SK-N-SH (cell line): ENCODE measurements at regions not wholly inside any gene's neighbourhood (a gene's known extent, or its start where the extent isn't known, plus 50 kb on each side); places are given as distances from the start of the nearest gene placed in this dataset.

Experiments
- EP300 ChIP-seq, 2 experiments: IDR thresholded peaks; 2 replicates each; pipeline versions ENCODE4 v1.4.0 to v1.6.1; 2012; ENCODE audit warnings: borderline replicate concordance in 1 of 2, low read depth in 1 of 2, low read length in 1 of 2
- EZH2phosphoT487 ChIP-seq: fragments of 200-600 bp; sonication (generic); IDR thresholded peaks from 2 replicates; pipeline ENCODE4 v1.6.1; 2017; ENCODE audit warnings: low read depth, mixed run types, mild to moderate bottlenecking, antibody characterized with exemption, moderate library complexity, borderline replicate concordance
- FOXM1 ChIP-seq: IDR thresholded peaks from 2 replicates; pipeline ENCODE4 v1.4.0; 2012; ENCODE audit warnings: low read depth, mild to moderate bottlenecking
- JUND ChIP-seq: IDR thresholded peaks from 2 replicates; pipeline ENCODE4 v1.4.0; 2012
- NRF1 ChIP-seq: IDR thresholded peaks from 2 replicates; pipeline ENCODE4 v1.6.1; 2012; ENCODE audit warnings: low read depth, mild to moderate bottlenecking, low read length
- SIN3A ChIP-seq: IDR thresholded peaks from 2 replicates; pipeline ENCODE4 v1.6.1; 2012; ENCODE audit warnings: low read depth, mild to moderate bottlenecking, low read length, moderate library complexity, borderline replicate concordance
- TAF1 ChIP-seq: IDR thresholded peaks from 2 replicates; pipeline ENCODE4 v1.6.1; 2012; ENCODE audit warnings: low read depth, mild to moderate bottlenecking, low read length, moderate library complexity, borderline replicate concordance
- TF ChIP-seq, protein P1 (sequence below): fragments of 150-350 bp; IDR thresholded peaks from 2 replicates; pipeline ENCODE4 v1.6.1; 2017; ENCODE audit warnings: antibody characterized with exemption, low read length, low read depth, borderline replicate concordance
- TF ChIP-seq, protein P2 (sequence below): IDR thresholded peaks from 2 replicates; pipeline ENCODE4 v1.6.1; 2012; ENCODE audit warnings: mild to moderate bottlenecking, low read depth, low read length, moderate library complexity
- TF ChIP-seq, protein P3 (sequence below): fragments of 150-350 bp; IDR thresholded peaks from 2 replicates; pipeline ENCODE4 v1.6.1; 2016; ENCODE audit warnings: mild to moderate bottlenecking, low read depth, low read length
- TF ChIP-seq, protein P4 (sequence below): fragments of 200-600 bp; sonication (generic); IDR thresholded peaks from 2 replicates; pipeline ENCODE4 v1.6.1; 2017; ENCODE audit warnings: antibody characterized with exemption, mild to moderate bottlenecking, moderate library complexity

DNA sequence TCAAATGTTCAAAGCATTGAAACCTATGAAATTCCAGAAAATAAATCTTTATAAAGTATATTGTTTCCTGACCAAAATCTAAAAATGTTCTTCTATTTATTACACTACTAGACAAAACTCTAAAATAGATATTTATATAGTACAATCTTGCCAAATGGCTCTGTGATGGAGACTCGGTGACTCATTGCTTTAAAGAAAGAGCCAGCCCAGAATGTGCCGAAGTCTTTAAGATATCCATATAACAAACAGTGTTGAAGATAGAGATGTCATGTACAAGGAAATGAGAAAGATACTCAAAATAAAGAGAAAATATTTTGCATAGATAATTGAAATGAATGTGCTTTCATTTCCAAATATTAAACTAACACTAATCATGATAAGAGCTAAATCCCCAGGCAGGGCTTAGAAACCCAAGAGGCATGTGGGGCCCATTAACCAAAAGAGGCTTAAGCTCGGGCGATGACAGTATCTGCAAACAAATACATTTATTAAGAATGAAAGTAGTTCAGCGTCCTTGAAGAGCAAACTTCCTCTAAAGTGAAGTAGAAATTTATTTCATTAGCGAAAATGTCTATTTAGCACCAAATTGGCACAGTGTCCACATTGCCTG, 102.1 kb upstream of the FAM9B start:
- TF ChIP-seq, protein P1, sequence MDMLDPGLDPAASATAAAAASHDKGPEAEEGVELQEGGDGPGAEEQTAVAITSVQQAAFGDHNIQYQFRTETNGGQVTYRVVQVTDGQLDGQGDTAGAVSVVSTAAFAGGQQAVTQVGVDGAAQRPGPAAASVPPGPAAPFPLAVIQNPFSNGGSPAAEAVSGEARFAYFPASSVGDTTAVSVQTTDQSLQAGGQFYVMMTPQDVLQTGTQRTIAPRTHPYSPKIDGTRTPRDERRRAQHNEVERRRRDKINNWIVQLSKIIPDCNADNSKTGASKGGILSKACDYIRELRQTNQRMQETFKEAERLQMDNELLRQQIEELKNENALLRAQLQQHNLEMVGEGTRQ = no peak
- no peak for TF ChIP-seq NRF1
- TF ChIP-seq FOXM1 = no peak
- TF ChIP-seq, protein P2, sequence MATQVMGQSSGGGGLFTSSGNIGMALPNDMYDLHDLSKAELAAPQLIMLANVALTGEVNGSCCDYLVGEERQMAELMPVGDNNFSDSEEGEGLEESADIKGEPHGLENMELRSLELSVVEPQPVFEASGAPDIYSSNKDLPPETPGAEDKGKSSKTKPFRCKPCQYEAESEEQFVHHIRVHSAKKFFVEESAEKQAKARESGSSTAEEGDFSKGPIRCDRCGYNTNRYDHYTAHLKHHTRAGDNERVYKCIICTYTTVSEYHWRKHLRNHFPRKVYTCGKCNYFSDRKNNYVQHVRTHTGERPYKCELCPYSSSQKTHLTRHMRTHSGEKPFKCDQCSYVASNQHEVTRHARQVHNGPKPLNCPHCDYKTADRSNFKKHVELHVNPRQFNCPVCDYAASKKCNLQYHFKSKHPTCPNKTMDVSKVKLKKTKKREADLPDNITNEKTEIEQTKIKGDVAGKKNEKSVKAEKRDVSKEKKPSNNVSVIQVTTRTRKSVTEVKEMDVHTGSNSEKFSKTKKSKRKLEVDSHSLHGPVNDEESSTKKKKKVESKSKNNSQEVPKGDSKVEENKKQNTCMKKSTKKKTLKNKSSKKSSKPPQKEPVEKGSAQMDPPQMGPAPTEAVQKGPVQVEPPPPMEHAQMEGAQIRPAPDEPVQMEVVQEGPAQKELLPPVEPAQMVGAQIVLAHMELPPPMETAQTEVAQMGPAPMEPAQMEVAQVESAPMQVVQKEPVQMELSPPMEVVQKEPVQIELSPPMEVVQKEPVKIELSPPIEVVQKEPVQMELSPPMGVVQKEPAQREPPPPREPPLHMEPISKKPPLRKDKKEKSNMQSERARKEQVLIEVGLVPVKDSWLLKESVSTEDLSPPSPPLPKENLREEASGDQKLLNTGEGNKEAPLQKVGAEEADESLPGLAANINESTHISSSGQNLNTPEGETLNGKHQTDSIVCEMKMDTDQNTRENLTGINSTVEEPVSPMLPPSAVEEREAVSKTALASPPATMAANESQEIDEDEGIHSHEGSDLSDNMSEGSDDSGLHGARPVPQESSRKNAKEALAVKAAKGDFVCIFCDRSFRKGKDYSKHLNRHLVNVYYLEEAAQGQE = no peak
- TF ChIP-seq, protein P3, sequence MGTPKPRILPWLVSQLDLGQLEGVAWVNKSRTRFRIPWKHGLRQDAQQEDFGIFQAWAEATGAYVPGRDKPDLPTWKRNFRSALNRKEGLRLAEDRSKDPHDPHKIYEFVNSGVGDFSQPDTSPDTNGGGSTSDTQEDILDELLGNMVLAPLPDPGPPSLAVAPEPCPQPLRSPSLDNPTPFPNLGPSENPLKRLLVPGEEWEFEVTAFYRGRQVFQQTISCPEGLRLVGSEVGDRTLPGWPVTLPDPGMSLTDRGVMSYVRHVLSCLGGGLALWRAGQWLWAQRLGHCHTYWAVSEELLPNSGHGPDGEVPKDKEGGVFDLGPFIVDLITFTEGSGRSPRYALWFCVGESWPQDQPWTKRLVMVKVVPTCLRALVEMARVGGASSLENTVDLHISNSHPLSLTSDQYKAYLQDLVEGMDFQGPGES = no peak
- TF ChIP-seq, protein P4, sequence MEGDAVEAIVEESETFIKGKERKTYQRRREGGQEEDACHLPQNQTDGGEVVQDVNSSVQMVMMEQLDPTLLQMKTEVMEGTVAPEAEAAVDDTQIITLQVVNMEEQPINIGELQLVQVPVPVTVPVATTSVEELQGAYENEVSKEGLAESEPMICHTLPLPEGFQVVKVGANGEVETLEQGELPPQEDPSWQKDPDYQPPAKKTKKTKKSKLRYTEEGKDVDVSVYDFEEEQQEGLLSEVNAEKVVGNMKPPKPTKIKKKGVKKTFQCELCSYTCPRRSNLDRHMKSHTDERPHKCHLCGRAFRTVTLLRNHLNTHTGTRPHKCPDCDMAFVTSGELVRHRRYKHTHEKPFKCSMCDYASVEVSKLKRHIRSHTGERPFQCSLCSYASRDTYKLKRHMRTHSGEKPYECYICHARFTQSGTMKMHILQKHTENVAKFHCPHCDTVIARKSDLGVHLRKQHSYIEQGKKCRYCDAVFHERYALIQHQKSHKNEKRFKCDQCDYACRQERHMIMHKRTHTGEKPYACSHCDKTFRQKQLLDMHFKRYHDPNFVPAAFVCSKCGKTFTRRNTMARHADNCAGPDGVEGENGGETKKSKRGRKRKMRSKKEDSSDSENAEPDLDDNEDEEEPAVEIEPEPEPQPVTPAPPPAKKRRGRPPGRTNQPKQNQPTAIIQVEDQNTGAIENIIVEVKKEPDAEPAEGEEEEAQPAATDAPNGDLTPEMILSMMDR = no peak
- TF ChIP-seq JUND = no peak
- no peak for TF ChIP-seq TAF1
- TF ChIP-seq EP300 (IDR thresholded peaks at IDR 0.05; ENCODE audit: borderline replicate concordance in 1 of 2, low read depth in 1 of 2, low read length in 1 of 2) = no peak
- TF ChIP-seq EZH2phosphoT487 = no peak
- no peak for TF ChIP-seq SIN3A
